ENCODE measurements at regions not wholly inside any gene's neighbourhood (a gene's known extent, or its start where the extent isn't known, plus 50 kb on each side); places are given as distances from the start of the nearest gene placed in this dataset.

GRCh38 chr10:43824934-43825333, 176.3 kb upstream of the ZNF32 start:
- Histone ChIP-seq H3K4me3 (no peak overlapping the region), H3K36me3 (no peaks in the 10 kb centered on the region), H3K9me3 (peaks cover 0 to 14% (median 0%) of the 10 kb centered on the region in 3 donors), H3K4me1 (peaks cover 0 to 43% (median 5%) of the 10 kb centered on the region in 3 donors), H3K27me3 (no peaks in the 10 kb centered on the region), H3K27ac (peak overlapping the region in 3 of 4 donors; percentile 41 to 72 (median 65))
- no peak for TF ChIP-seq EP300 (IDR thresholded peaks at IDR 0.05)
- no peak for TF ChIP-seq POLR2A (IDR thresholded peaks at IDR 0.05)
- peak; percentile 50 for TF ChIP-seq POLR2AphosphoS5 (IDR thresholded peaks at IDR 0.05)
- peak; percentile 92 for ATAC-seq
- 42 to 60% methylated on average over 2 to 4 of the region's 7 CpGs for WGBS, 2 donors (ENCODE audit: low coverage in 1 of 2)

- no peak overlapping the region for H3K4me3 ChIP-seq
- TF ChIP-seq EP300 (IDR thresholded peaks at IDR 0.05), result no peak
- TF ChIP-seq POLR2AphosphoS5 (IDR thresholded peaks at IDR 0.05), result no peak
- no peak for TF ChIP-seq POLR2A (IDR thresholded peaks at IDR 0.05)
- no peak for TF ChIP-seq CTCF (IDR thresholded peaks at IDR 0.05)
- H3K27me3 ChIP-seq, result no peaks in the 10 kb centered on the region
- 35 to 44% methylated on average over 3 to 4 of the region's 4 CpGs for WGBS, 2 donors (ENCODE audit: low coverage in 1 of 2)
- no peaks in the 10 kb centered on the region for H3K9me3 ChIP-seq
- H3K4me1 ChIP-seq, result peaks cover 0 to 43% (median 5%) of the 10 kb centered on the region in 3 donors
- no peaks in the 10 kb centered on the region for H3K36me3 ChIP-seq
- H3K27ac ChIP-seq, result peak overlapping the region in 3 of 4 donors; percentile 1 to 72 (median 22)
- no peak for ATAC-seq
Observed at GRCh38 chr10:43822631-43823580, 174.2 kb upstream of the ZNF32 start.

GRCh38 chr10:43821103-43821502, 172.4 kb upstream of the ZNF32 start:
- H3K4me1 ChIP-seq, result peaks cover 0 to 56% (median 5%) of the 10 kb centered on the region in 3 donors
- H3K27ac ChIP-seq, result no peak overlapping the region
- TF ChIP-seq EP300 (IDR thresholded peaks at IDR 0.05) (no peak), POLR2AphosphoS5 (IDR thresholded peaks at IDR 0.05) (no peak), POLR2A (IDR thresholded peaks at IDR 0.05) (no peak), CTCF (IDR thresholded peaks at IDR 0.05) (no peak)
- no CpG with 5 or more reads among the region's 2 CpGs for WGBS, 2 donors (ENCODE audit: low coverage in 1 of 2)
- H3K36me3 ChIP-seq, result no peaks in the 10 kb centered on the region
- no peaks in the 10 kb centered on the region for H3K9me3 ChIP-seq
- no peak overlapping the region for H3K4me3 ChIP-seq
- ATAC-seq, result no peak
- no peaks in the 10 kb centered on the region for H3K27me3 ChIP-seq

GRCh38 chr10:43820663-43821062, 172.0 kb upstream of the ZNF32 start:
- ATAC-seq, result no peak
- no peaks in the 10 kb centered on the region for H3K27me3 ChIP-seq
- no peaks in the 10 kb centered on the region for H3K36me3 ChIP-seq
- 71 to 81% methylated on average over 3 of the region's 3 CpGs for WGBS, 2 donors (ENCODE audit: low coverage in 1 of 2)
- H3K9me3 ChIP-seq, result no peaks in the 10 kb centered on the region
- TF ChIP-seq POLR2A (IDR thresholded peaks at IDR 0.05), result no peak
- no peak for TF ChIP-seq EP300 (IDR thresholded peaks at IDR 0.05)
- TF ChIP-seq POLR2AphosphoS5 (IDR thresholded peaks at IDR 0.05), result no peak
- TF ChIP-seq CTCF (IDR thresholded peaks at IDR 0.05), result no peak
- peaks cover 0 to 60% (median 5%) of the 10 kb centered on the region in 3 donors for H3K4me1 ChIP-seq
- no peak overlapping the region for H3K27ac ChIP-seq
- no peak overlapping the region for H3K4me3 ChIP-seq

GRCh38 chr10:43819464-43820230, 171.0 kb upstream of the ZNF32 start:
- H3K36me3 ChIP-seq, result no peaks in the 10 kb centered on the region
- no peaks in the 10 kb centered on the region for H3K27me3 ChIP-seq
- ATAC-seq, result no peak
- no peak overlapping the region for H3K4me3 ChIP-seq
- WGBS, 2 donors (ENCODE audit: low coverage in 1 of 2), result 86 to 94% methylated on average over 9 to 12 of the region's 22 CpGs
- H3K27ac ChIP-seq, result no peak overlapping the region
- peaks cover 0 to 58% (median 5%) of the 10 kb centered on the region in 3 donors for H3K4me1 ChIP-seq
- no peaks in the 10 kb centered on the region for H3K9me3 ChIP-seq
- no peak for TF ChIP-seq POLR2A (IDR thresholded peaks at IDR 0.05)
- TF ChIP-seq CTCF (IDR thresholded peaks at IDR 0.05), result no peak
- TF ChIP-seq POLR2AphosphoS5 (IDR thresholded peaks at IDR 0.05), result no peak
- TF ChIP-seq EP300 (IDR thresholded peaks at IDR 0.05), result no peak

Data from gastroesophageal sphincter (tissue), 4 donors.